OCI-LY3 (cell line): ENCODE measurements at regions not wholly inside any gene's neighbourhood (a gene's known extent, or its start where the extent isn't known, plus 50 kb on each side); places are given as distances from the start of the nearest gene placed in this dataset.

Experiments used
- EZH2phosphoT487 ChIP-seq: fragments of 200-600 bp; shearing (Covaris generic); IDR thresholded peaks from 2 replicates; pipeline ENCODE4 v1.6.1; 2018; ENCODE audit warnings: antibody characterized with exemption, mixed run types, low read depth
- TF ChIP-seq, protein P1 (sequence below): fragments of 200-600, 300-600 bp; sonication (generic); IDR thresholded peaks from 2 replicates; pipeline ENCODE4 v1.5.1; 2014; ENCODE audit warnings: antibody characterized with exemption, low read length, low read depth

DNA sequence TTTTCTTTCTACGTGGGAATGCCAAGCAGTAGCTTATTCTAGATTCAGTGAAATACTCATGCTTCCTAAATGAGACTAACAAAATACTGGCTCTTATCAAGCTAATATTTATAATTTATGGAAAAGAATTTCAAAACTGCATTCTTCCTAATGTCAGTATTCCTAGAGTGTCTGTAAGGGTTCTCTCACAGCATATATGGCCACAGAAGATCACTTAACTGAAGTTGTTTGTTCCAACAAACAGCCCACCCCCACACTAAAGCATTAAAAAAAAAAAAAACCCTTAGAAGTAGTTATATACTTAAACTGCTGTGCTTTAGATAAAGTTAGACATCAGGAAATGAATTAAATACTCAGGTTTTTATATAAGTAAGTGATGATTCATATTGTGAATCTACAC lies 247.7 kb upstream of the HSF2 start:
- TF ChIP-seq, protein P1, sequence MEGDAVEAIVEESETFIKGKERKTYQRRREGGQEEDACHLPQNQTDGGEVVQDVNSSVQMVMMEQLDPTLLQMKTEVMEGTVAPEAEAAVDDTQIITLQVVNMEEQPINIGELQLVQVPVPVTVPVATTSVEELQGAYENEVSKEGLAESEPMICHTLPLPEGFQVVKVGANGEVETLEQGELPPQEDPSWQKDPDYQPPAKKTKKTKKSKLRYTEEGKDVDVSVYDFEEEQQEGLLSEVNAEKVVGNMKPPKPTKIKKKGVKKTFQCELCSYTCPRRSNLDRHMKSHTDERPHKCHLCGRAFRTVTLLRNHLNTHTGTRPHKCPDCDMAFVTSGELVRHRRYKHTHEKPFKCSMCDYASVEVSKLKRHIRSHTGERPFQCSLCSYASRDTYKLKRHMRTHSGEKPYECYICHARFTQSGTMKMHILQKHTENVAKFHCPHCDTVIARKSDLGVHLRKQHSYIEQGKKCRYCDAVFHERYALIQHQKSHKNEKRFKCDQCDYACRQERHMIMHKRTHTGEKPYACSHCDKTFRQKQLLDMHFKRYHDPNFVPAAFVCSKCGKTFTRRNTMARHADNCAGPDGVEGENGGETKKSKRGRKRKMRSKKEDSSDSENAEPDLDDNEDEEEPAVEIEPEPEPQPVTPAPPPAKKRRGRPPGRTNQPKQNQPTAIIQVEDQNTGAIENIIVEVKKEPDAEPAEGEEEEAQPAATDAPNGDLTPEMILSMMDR: no peak
- no peak for TF ChIP-seq EZH2phosphoT487
